ENCODE measurements at regions not wholly inside any gene's neighbourhood (a gene's known extent, or its start where the extent isn't known, plus 50 kb on each side); places are given as distances from the start of the nearest gene placed in this dataset.

GRCh38 chr5:90193185-90193822 is 216.3 kb downstream of the CETN3 start:
- no peak for DNase-seq (ENCODE audit: low read depth)

GRCh38 chr5:90191352-90192045 is 218.1 kb downstream of the CETN3 start:
- DNase-seq (ENCODE audit: low read depth) = no peak

- DNase-seq (ENCODE audit: low read depth) = no peak
Measured at GRCh38 chr5:90185897-90186468, 223.6 kb downstream of the CETN3 start.

- no peak for DNase-seq (ENCODE audit: low read depth)
Measured at GRCh38 chr5:90184764-90185163, 224.8 kb downstream of the CETN3 start.

- no peak for DNase-seq (ENCODE audit: low read depth)
Measured at GRCh38 chr5:90182726-90183125, 226.8 kb downstream of the CETN3 start.

GRCh38 chr5:90174236-90174635 is 235.3 kb downstream of the CETN3 start:
- DNase-seq (ENCODE audit: low read depth) = no peak

GRCh38 chr5:90173299-90174030 is 236.1 kb downstream of the CETN3 start:
- no peak for DNase-seq (ENCODE audit: low read depth)

GRCh38 chr5:90171466-90171865 is 238.1 kb downstream of the CETN3 start:
- DNase-seq (ENCODE audit: low read depth) = no peak

GRCh38 chr5:90170261-90170660 is 239.3 kb downstream of the CETN3 start:
- no peak for DNase-seq (ENCODE audit: low read depth)

GRCh38 chr5:90169078-90169477 is 240.5 kb downstream of the CETN3 start:
- no peak for DNase-seq (ENCODE audit: low read depth)

- DNase-seq (ENCODE audit: low read depth) = no peak
Measured at GRCh38 chr5:90168399-90168798, 241.2 kb downstream of the CETN3 start.

GRCh38 chr5:90166816-90167215 is 242.7 kb downstream of the CETN3 start:
- no peak for DNase-seq (ENCODE audit: low read depth)

GRCh38 chr5:90162324-90162723 is 247.2 kb downstream of the CETN3 start:
- DNase-seq (ENCODE audit: low read depth) = no peak

- no peak for DNase-seq (ENCODE audit: low read depth)
Measured at GRCh38 chr5:90161414-90161813, 248.1 kb downstream of the CETN3 start.

- DNase-seq (ENCODE audit: low read depth) = no peak
Measured at GRCh38 chr5:90158131-90158530, 251.4 kb downstream of the CETN3 start.

- DNase-seq (ENCODE audit: low read depth) = no peak
Measured at GRCh38 chr5:90153031-90153430, 256.5 kb downstream of the CETN3 start.

- no peak for DNase-seq (ENCODE audit: low read depth)
Measured at GRCh38 chr5:90144625-90145327, 264.8 kb downstream of the CETN3 start.

GRCh38 chr5:90142541-90142940 is 267.0 kb downstream of the CETN3 start:
- DNase-seq (ENCODE audit: low read depth) = no peak

- no peak for DNase-seq (ENCODE audit: low read depth)
Measured at GRCh38 chr5:90141984-90142383, 267.6 kb downstream of the CETN3 start.

- no peak for DNase-seq (ENCODE audit: low read depth)
Measured at GRCh38 chr5:90136952-90137528, 272.5 kb downstream of the CETN3 start.

GRCh38 chr5:90135779-90136378 is 273.7 kb downstream of the CETN3 start:
- no peak for DNase-seq (ENCODE audit: low read depth)
